Adrenal gland (tissue), 5 donors: ENCODE measurements at regions not wholly inside any gene's neighbourhood (a gene's known extent, or its start where the extent isn't known, plus 50 kb on each side); places are given as distances from the start of the nearest gene placed in this dataset.

Source experiments
- POLR2A ChIP-seq, 2 donors: fragments of 450-650 bp; IDR thresholded peaks; one replicate each; pipeline ENCODE4 v1.6.1; 2017; ENCODE audit warnings: antibody characterized with exemption in 2 of 2, mild to moderate bottlenecking in 2 of 2, moderate library complexity in 1 of 2
- TF ChIP-seq, protein P1 (sequence below), 6 experiments: fragments of 450-650 bp in 4 of 6; fragments of 200-600 bp in 2 of 6; sonication (generic) in 1 of 6; IDR thresholded peaks; 1 replicate in 5 of 6; 2 replicates in 1 of 6; pipeline versions ENCODE4 v1.5.1 to v1.8.0; 2016 to 2021; ENCODE audit warnings: antibody characterized with exemption in 6 of 6, mild to moderate bottlenecking in 2 of 6, moderate library complexity in 1 of 6
- donor health status: DM: no; HTN: no; CAD: no.

DNA sequence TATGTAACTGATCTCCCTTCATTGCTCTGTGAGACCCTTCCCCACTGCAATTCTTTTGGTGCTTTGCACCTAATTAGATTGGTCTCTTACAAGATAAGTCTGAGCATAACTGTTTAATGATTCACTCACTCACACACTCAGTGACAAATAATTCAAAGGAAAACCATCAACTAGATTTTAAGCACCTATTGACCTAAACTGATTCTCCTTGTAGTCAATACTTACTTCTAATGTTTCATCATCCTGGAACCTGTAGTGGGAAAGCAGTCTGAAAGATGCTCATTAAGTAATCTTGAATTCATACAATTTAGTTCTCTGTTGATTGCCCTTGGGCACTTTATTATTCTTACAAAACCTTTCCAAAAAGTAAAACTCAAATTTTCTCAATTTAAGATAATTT is 74.3 kb upstream of the COL5A2 start:
- TF ChIP-seq, protein P1, sequence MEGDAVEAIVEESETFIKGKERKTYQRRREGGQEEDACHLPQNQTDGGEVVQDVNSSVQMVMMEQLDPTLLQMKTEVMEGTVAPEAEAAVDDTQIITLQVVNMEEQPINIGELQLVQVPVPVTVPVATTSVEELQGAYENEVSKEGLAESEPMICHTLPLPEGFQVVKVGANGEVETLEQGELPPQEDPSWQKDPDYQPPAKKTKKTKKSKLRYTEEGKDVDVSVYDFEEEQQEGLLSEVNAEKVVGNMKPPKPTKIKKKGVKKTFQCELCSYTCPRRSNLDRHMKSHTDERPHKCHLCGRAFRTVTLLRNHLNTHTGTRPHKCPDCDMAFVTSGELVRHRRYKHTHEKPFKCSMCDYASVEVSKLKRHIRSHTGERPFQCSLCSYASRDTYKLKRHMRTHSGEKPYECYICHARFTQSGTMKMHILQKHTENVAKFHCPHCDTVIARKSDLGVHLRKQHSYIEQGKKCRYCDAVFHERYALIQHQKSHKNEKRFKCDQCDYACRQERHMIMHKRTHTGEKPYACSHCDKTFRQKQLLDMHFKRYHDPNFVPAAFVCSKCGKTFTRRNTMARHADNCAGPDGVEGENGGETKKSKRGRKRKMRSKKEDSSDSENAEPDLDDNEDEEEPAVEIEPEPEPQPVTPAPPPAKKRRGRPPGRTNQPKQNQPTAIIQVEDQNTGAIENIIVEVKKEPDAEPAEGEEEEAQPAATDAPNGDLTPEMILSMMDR (IDR thresholded peaks at IDR 0.05), result no peak
- no peak for TF ChIP-seq POLR2A (IDR thresholded peaks at IDR 0.05)
